ENCODE measurements at regions not wholly inside any gene's neighbourhood (a gene's known extent, or its start where the extent isn't known, plus 50 kb on each side); places are given as distances from the start of the nearest gene placed in this dataset.
A peak's percentile ranks its signal among the peaks of the same experiment; 100 is the strongest.

- Mint-ChIP-seq H3K9me3 (ENCODE audit: unreplicated experiment) (no peaks in the 10 kb centered on the region), H3K4me3 (ENCODE audit: unreplicated experiment) (peak overlapping the region; percentile 5), H3K27me3 (ENCODE audit: low read depth, unreplicated experiment) (peaks cover 2% of the 10 kb centered on the region), H3K4me1 (ENCODE audit: low read depth, unreplicated experiment) (peaks cover 11% of the 10 kb centered on the region), H3K27ac (ENCODE audit: unreplicated experiment) (no peak overlapping the region), H3K36me3 (ENCODE audit: low read depth, unreplicated experiment) (peaks cover 2% of the 10 kb centered on the region)
- FAIRE-seq (no peak), DNase-seq (ENCODE audit: low read depth) (peak; percentile 71)
- Histone ChIP-seq H3K9me3 (ENCODE audit: insufficient read depth, low read depth, low read length) (peaks cover 12% of the 10 kb centered on the region), H3K4me3 (ENCODE audit: insufficient read depth, low read depth, low read length) (no peak overlapping the region), H3K27ac (ENCODE audit: low read depth, low read length) (no peak overlapping the region), H3K4me1 (ENCODE audit: insufficient read depth, low read length) (peaks cover 13% of the 10 kb centered on the region), H2AFZ (ENCODE audit: low read depth, low read length) (no peak overlapping the region), H3K4me2 (ENCODE audit: low read length) (peak overlapping the region; percentile 21), H3K79me2 (ENCODE audit: insufficient read depth, low read length) (no peaks in the 10 kb centered on the region), H3K27me3 (ENCODE audit: insufficient read depth, low read length) (peaks cover 8% of the 10 kb centered on the region), H4K20me1 (ENCODE audit: insufficient read depth, low read length) (peaks cover 49% of the 10 kb centered on the region), H3K36me3 (ENCODE audit: insufficient read depth, low read length) (no peaks in the 10 kb centered on the region), H3K9ac (ENCODE audit: low read length) (no peak overlapping the region)
- TF ChIP-seq, protein P1, sequence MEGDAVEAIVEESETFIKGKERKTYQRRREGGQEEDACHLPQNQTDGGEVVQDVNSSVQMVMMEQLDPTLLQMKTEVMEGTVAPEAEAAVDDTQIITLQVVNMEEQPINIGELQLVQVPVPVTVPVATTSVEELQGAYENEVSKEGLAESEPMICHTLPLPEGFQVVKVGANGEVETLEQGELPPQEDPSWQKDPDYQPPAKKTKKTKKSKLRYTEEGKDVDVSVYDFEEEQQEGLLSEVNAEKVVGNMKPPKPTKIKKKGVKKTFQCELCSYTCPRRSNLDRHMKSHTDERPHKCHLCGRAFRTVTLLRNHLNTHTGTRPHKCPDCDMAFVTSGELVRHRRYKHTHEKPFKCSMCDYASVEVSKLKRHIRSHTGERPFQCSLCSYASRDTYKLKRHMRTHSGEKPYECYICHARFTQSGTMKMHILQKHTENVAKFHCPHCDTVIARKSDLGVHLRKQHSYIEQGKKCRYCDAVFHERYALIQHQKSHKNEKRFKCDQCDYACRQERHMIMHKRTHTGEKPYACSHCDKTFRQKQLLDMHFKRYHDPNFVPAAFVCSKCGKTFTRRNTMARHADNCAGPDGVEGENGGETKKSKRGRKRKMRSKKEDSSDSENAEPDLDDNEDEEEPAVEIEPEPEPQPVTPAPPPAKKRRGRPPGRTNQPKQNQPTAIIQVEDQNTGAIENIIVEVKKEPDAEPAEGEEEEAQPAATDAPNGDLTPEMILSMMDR (IDR thresholded peaks at IDR 0.05; ENCODE audit: insufficient read depth, low read depth, low read length) = no peak
- TF ChIP-seq EZH2 (IDR thresholded peaks at IDR 0.05; ENCODE audit: insufficient read depth, low read length) = no peak
Observed at GRCh38 chr12:123094349-123095077, 56.4 kb downstream of the PITPNM2 start.

DNA sequence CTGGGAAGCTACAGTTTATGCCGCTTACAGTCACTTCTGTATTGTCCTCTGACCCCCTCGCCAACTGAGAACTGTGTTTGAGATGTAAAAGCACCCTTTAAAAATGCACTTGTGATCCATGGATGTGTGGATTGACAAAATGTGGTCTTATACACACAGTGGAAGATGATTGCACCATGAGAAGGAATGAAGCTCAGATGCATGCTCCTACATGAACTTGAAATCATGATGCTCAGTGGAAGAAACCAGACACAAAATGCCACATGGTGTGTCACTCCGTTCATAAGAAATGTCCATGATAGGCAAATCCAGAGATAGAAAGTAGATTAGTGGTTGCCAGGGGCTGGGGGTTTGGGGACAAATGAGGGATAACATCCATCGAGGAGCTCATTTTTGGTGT, 58.0 kb downstream of the PITPNM2 start:
- Histone ChIP-seq H4K20me1 (ENCODE audit: insufficient read depth, low read length) (peaks cover 40% of the 10 kb centered on the region), H3K4me3 (ENCODE audit: insufficient read depth, low read depth, low read length) (no peak overlapping the region), H3K9me3 (ENCODE audit: insufficient read depth, low read depth, low read length) (peaks cover 12% of the 10 kb centered on the region), H3K4me1 (ENCODE audit: insufficient read depth, low read length) (peaks cover 22% of the 10 kb centered on the region), H3K4me2 (ENCODE audit: low read length) (no peak overlapping the region), H3K36me3 (ENCODE audit: insufficient read depth, low read length) (no peaks in the 10 kb centered on the region), H3K9ac (ENCODE audit: low read length) (no peak overlapping the region), H3K27me3 (ENCODE audit: insufficient read depth, low read length) (peaks cover 4% of the 10 kb centered on the region), H2AFZ (ENCODE audit: low read depth, low read length) (no peak overlapping the region), H3K27ac (ENCODE audit: low read depth, low read length) (no peak overlapping the region), H3K79me2 (ENCODE audit: insufficient read depth, low read length) (no peaks in the 10 kb centered on the region)
- H3K27ac Mint-ChIP-seq (ENCODE audit: unreplicated experiment) = no peak overlapping the region
- no peaks in the 10 kb centered on the region for H3K36me3 Mint-ChIP-seq (ENCODE audit: low read depth, unreplicated experiment)
- no peaks in the 10 kb centered on the region for H3K27me3 Mint-ChIP-seq (ENCODE audit: low read depth, unreplicated experiment)
- TF ChIP-seq, protein P1 (IDR thresholded peaks at IDR 0.05; ENCODE audit: insufficient read depth, low read depth, low read length) = no peak
- no peak for TF ChIP-seq EZH2 (IDR thresholded peaks at IDR 0.05; ENCODE audit: insufficient read depth, low read length)
- DNase-seq (ENCODE audit: low read depth) = no peak
- no peak for FAIRE-seq
- peaks cover 15% of the 10 kb centered on the region for H3K4me1 Mint-ChIP-seq (ENCODE audit: low read depth, unreplicated experiment)
- no peak overlapping the region for H3K4me3 Mint-ChIP-seq (ENCODE audit: unreplicated experiment)
- no peaks in the 10 kb centered on the region for H3K9me3 Mint-ChIP-seq (ENCODE audit: unreplicated experiment)

Measured in astrocyte (in vitro differentiated cells and primary cell).